A549 (cell line): ENCODE measurements at regions not wholly inside any gene's neighbourhood (a gene's known extent, or its start where the extent isn't known, plus 50 kb on each side); places are given as distances from the start of the nearest gene placed in this dataset.
A peak's percentile ranks its signal among the peaks of the same experiment; 100 is the strongest.

Experiments used
- CBX2 ChIP-seq: fragments of 200-600 bp; sonication (generic); IDR thresholded peaks from 2 replicates; pipeline ENCODE4 v1.6.1; 2016; ENCODE audit warnings: low read depth, mild to moderate bottlenecking, borderline replicate concordance
- EHF ChIP-seq: fragments of 250-450 bp; sonication (Bioruptor Pico); IDR thresholded peaks from 2 replicates; pipeline ENCODE4 v1.5.0; 2020; ENCODE audit warnings: mild to moderate bottlenecking
- EP300 ChIP-seq, 2 experiments: fragments of >200 bp; sonication (Bioruptor Twin); formaldehyde crosslinking; IDR thresholded peaks; 2 replicates in 1 of 2; 3 replicates in 1 of 2; pipeline ENCODE4 v1.6.1; 2016 to 2017
- HOXA7 ChIP-seq: fragments of 250-450 bp; sonication (Bioruptor Pico); IDR thresholded peaks from 2 replicates; pipeline ENCODE4 v1.5.0; 2020; ENCODE audit warnings: mild to moderate bottlenecking, moderate library complexity
- JUNB ChIP-seq: fragments of >200 bp; sonication (Bioruptor Twin); formaldehyde crosslinking; IDR thresholded peaks from 2 replicates; pipeline ENCODE4 v1.6.1; 2016
- KDM1A ChIP-seq: fragments of 200-600 bp; sonication (generic); IDR thresholded peaks from 2 replicates; pipeline ENCODE4 v1.6.1; 2016; ENCODE audit warnings: low read depth, mild to moderate bottlenecking
- NR3C1 ChIP-seq: fragments of >200 bp; sonication (Bioruptor Twin); formaldehyde crosslinking; IDR thresholded peaks from 3 replicates; pipeline ENCODE4 v1.6.1; 2017
- POLR2A ChIP-seq: IDR thresholded peaks from 2 replicates; pipeline ENCODE4 v1.6.1; 2012; ENCODE audit warnings: mild to moderate bottlenecking, low read length
- POLR2AphosphoS2 ChIP-seq: conservative IDR thresholded peaks from 2 replicates; pipeline ENCODE4 v1.6.1; 2012; ENCODE audit warnings: low read length, improper control_type of control experiment, inconsistent platforms
- REST ChIP-seq: fragments of 200-600 bp; sonication (generic); IDR thresholded peaks from 2 replicates; pipeline ENCODE4 v1.6.1; 2016; ENCODE audit warnings: antibody characterized with exemption, mild to moderate bottlenecking, moderate library complexity
- RFX5 ChIP-seq: fragments of 450-650 bp; IDR thresholded peaks from 2 replicates; pipeline ENCODE4 v1.7.1; 2014; ENCODE audit warnings: antibody characterized with exemption, mild to moderate bottlenecking, moderate library complexity
- RNF2 ChIP-seq: fragments of 200-600 bp; sonication (generic); IDR thresholded peaks from 2 replicates; pipeline ENCODE4 v1.6.1; 2016; ENCODE audit warnings: low read depth, mild to moderate bottlenecking, antibody characterized with exemption, moderate library complexity, borderline replicate concordance
- TF ChIP-seq, protein P1 (sequence below): fragments of >200 bp; sonication (Bioruptor Twin); formaldehyde crosslinking; IDR thresholded peaks from 3 replicates; pipeline ENCODE4 v1.5.1; 2016
- TF ChIP-seq, protein P2 (sequence below): IDR thresholded peaks from 2 replicates; pipeline ENCODE4 v1.6.1; 2012

GRCh38 chr14:58731465-58732293 lies 93.9 kb downstream of the DACT1 start:
- TF ChIP-seq EP300 (IDR thresholded peaks at IDR 0.05) (peak in 1 of 2 experiments; percentile 47; a peak in 1 of 5 replicates), POLR2A (no peak), KDM1A (no peak), RNF2 (no peak), NR3C1 (no peak), CBX2 (no peak), POLR2AphosphoS2 (no peak), RFX5 (no peak), JUNB (peak; percentile 90), REST (no peak), HOXA7 (CRISPR knock-in tag) (no peak), EHF (CRISPR knock-in tag) (no peak)
- TF ChIP-seq, protein P1, sequence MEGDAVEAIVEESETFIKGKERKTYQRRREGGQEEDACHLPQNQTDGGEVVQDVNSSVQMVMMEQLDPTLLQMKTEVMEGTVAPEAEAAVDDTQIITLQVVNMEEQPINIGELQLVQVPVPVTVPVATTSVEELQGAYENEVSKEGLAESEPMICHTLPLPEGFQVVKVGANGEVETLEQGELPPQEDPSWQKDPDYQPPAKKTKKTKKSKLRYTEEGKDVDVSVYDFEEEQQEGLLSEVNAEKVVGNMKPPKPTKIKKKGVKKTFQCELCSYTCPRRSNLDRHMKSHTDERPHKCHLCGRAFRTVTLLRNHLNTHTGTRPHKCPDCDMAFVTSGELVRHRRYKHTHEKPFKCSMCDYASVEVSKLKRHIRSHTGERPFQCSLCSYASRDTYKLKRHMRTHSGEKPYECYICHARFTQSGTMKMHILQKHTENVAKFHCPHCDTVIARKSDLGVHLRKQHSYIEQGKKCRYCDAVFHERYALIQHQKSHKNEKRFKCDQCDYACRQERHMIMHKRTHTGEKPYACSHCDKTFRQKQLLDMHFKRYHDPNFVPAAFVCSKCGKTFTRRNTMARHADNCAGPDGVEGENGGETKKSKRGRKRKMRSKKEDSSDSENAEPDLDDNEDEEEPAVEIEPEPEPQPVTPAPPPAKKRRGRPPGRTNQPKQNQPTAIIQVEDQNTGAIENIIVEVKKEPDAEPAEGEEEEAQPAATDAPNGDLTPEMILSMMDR: no peak
- TF ChIP-seq, protein P2, sequence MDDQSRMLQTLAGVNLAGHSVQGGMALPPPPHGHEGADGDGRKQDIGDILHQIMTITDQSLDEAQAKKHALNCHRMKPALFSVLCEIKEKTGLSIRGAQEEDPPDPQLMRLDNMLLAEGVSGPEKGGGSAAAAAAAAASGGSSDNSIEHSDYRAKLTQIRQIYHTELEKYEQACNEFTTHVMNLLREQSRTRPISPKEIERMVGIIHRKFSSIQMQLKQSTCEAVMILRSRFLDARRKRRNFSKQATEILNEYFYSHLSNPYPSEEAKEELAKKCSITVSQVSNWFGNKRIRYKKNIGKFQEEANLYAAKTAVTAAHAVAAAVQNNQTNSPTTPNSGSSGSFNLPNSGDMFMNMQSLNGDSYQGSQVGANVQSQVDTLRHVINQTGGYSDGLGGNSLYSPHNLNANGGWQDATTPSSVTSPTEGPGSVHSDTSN: no peak
